H1 (cell line): ENCODE measurements at regions not wholly inside any gene's neighbourhood (a gene's known extent, or its start where the extent isn't known, plus 50 kb on each side); places are given as distances from the start of the nearest gene placed in this dataset.

Experiments
- CHD7 ChIP-seq: fragments of 300-600 bp; sonication (generic); IDR thresholded peaks from 2 replicates; pipeline ENCODE4 v1.7.1; 2012; ENCODE audit warnings: low read length, moderate library complexity, mild to moderate bottlenecking, inconsistent platforms; ENCODE audit not compliant: insufficient replicate concordance
- EZH2 ChIP-seq: fragments of 200-600 bp; sonication (generic); IDR thresholded peaks from 2 replicates; pipeline ENCODE4 v1.7.1; 2012; ENCODE audit warnings: low read depth, mild to moderate bottlenecking, moderate library complexity, low read length, inconsistent platforms; ENCODE audit not compliant: severe bottlenecking
- JUN ChIP-seq: IDR thresholded peaks from 2 replicates; pipeline ENCODE4 v1.6.1; 2011; ENCODE audit warnings: low read depth, mild to moderate bottlenecking, improper control_type of control experiment, low read length
- RNF2 ChIP-seq: fragments of 200-900, 300-1000 bp; sonication (generic); IDR thresholded peaks from 2 replicates; pipeline ENCODE4 v1.7.1; 2016; ENCODE audit warnings: borderline replicate concordance, low read depth, mild to moderate bottlenecking, antibody characterized with exemption, low read length; ENCODE audit not compliant: poor library complexity, severe bottlenecking; ENCODE audit errors: missing control alignments
- SIN3A ChIP-seq, 2 experiments: IDR thresholded peaks in 1 of 2; conservative IDR thresholded peaks in 1 of 2; 2 replicates each; pipeline ENCODE4 v1.6.1; 2011 to 2012; ENCODE audit warnings: low read length in 2 of 2, improper control_type of control experiment in 1 of 2, low read depth in 1 of 2, mild to moderate bottlenecking in 1 of 2
- SP2 ChIP-seq: IDR thresholded peaks from 2 replicates; pipeline ENCODE4 v1.6.1; 2012; ENCODE audit warnings: mild to moderate bottlenecking, low read length, inconsistent platforms
- SUZ12 ChIP-seq: fragments of 200-600 bp; sonication (generic); IDR thresholded peaks from 2 replicates; pipeline ENCODE4 v1.6.1; 2012; ENCODE audit warnings: mild to moderate bottlenecking, inconsistent platforms, low read length, moderate library complexity, mixed read lengths
- TF ChIP-seq, protein P1 (sequence below): IDR thresholded peaks from 2 replicates; pipeline ENCODE4 v1.6.1; 2012; ENCODE audit warnings: low read length, inconsistent platforms

DNA sequence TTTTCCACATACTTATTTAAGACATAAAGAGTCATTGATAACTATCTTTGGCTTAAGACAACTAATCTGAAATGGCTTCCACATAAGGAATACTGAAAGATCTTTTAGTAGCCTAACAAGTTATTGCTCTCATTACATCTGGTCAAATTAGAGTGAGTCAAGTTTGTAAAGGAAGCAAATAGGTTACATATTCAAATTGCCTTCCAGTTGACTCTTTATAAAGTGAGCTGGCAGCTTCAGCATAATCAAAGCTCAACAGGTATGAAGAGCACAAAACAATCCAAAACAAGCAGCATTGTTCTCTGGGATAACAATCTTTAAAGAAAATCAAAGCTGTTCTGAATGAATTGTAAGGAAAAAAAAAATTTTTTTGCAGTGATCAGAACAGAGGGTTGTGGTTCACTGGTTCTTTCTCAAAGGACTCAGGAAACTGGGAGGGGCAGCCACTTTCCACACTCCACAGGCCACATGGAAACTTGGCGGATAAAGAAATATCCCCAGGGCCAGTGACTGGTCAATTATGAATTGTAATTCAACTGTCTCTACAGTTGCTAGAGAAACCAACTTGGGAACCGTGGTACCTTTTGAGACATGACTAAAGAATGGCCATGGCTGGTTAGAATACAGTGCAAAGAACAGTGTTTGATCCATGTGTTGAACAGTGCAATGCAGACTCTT is 369.3 kb upstream of the KCNH7 start (continued):
- no peak for TF ChIP-seq CHD7
- no peak for TF ChIP-seq JUN
- TF ChIP-seq SUZ12, result no peak
- TF ChIP-seq SIN3A (conservative IDR thresholded peaks at IDR 0.05 in 1 of 2, IDR thresholded peaks at IDR 0.05 in 1 of 2; ENCODE audit: low read depth in 1 of 2, low read length in 2 of 2), result no peak
- TF ChIP-seq EZH2, result no peak
- TF ChIP-seq, protein P1, sequence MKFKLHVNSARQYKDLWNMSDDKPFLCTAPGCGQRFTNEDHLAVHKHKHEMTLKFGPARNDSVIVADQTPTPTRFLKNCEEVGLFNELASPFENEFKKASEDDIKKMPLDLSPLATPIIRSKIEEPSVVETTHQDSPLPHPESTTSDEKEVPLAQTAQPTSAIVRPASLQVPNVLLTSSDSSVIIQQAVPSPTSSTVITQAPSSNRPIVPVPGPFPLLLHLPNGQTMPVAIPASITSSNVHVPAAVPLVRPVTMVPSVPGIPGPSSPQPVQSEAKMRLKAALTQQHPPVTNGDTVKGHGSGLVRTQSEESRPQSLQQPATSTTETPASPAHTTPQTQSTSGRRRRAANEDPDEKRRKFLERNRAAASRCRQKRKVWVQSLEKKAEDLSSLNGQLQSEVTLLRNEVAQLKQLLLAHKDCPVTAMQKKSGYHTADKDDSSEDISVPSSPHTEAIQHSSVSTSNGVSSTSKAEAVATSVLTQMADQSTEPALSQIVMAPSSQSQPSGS, result no peak
- no peak for TF ChIP-seq SP2
- TF ChIP-seq RNF2, result no peak
